ENCODE measurements at regions not wholly inside any gene's neighbourhood (a gene's known extent, or its start where the extent isn't known, plus 50 kb on each side); places are given as distances from the start of the nearest gene placed in this dataset.

DNA sequence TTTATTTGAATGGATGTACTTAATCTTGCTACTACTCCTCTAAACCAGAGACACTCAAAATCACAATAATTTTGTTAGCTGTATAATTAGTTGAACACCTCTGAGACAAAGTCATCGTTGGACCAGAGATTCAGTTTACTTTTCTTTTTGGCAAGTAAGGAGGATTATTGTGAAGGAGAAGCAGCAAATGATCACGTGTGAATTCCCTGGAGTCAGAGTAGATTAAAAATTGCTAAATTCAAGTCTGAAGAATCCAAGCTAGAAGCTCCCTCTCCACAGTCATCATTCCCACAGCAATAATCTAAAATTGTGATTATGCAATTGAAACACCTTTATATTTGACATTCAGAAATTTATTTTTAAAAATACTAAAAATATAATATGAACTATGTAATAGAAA, 484.4 kb downstream of the CMPK2 start:
- Histone ChIP-seq H3K4me1 (no peaks in the 10 kb centered on the region), H3K27ac (no peak overlapping the region), H3K36me3 (no peaks in the 10 kb centered on the region), H3K9me3 (peaks cover 0 to 12% of the 10 kb centered on the region in 2 donors), H3K4me3 (no peak overlapping the region), H3K27me3 (no peaks in the 10 kb centered on the region)
- DNase-seq (ENCODE audit: low spot score) = no peak
- TF ChIP-seq CTCF (IDR thresholded peaks at IDR 0.05) = no peak

DNA sequence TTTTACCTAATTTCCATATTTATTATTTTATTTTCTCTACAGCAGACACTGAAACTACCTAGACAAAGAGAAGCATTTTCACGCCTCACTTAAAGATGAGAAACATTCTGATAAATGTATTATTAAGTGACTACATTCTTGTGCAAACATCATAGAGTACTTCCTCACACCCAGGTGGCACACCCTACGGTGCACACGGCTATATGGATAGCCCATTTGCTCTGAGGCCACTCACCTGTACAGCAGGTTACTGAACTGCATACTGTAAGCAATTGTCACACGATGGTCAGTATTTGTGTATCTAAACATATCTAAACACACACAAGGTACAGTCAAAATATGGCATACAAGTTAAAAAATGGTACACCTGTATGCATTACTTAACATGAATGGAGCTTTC, 481.4 kb downstream of the CMPK2 start:
- DNase-seq (ENCODE audit: low spot score) = no peak
- Histone ChIP-seq H3K4me1 (no peaks in the 10 kb centered on the region), H3K27me3 (no peaks in the 10 kb centered on the region), H3K36me3 (no peaks in the 10 kb centered on the region), H3K27ac (no peak overlapping the region), H3K9me3 (no peaks in the 10 kb centered on the region), H3K4me3 (no peak overlapping the region)
- TF ChIP-seq CTCF (IDR thresholded peaks at IDR 0.05) = no peak

DNA sequence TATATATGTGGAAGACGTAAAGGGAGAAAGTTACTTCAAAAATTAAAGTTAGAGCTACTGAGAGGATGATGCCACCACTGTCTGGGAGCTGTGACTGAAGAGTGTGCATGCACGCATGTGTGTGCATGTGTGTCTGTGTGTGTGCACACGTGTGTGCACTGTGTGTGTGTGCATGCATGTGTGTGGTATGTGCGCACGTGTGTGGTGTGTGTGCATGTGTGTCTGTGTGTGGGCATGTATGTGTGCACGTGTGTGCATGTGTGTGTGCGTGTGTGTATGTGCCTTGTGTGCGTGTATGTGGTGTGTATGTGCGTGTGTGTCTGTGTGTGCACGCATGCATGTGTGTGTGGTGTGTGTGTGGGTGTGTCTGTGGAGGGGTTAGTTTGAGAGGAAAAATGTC, 473.4 kb downstream of the CMPK2 start:
- no peak for DNase-seq (ENCODE audit: low spot score)
- no peaks in the 10 kb centered on the region for H3K9me3 ChIP-seq
- TF ChIP-seq CTCF (IDR thresholded peaks at IDR 0.05) = no peak
- no peak overlapping the region for H3K27ac ChIP-seq
- no peaks in the 10 kb centered on the region for H3K4me1 ChIP-seq
- no peak overlapping the region for H3K4me3 ChIP-seq
- H3K27me3 ChIP-seq = no peaks in the 10 kb centered on the region
- H3K36me3 ChIP-seq = no peaks in the 10 kb centered on the region

GRCh38 chr2:6392966-6393365, 472.7 kb downstream of the CMPK2 start:
- Histone ChIP-seq H3K36me3 (no peaks in the 10 kb centered on the region), H3K27me3 (no peaks in the 10 kb centered on the region), H3K4me3 (no peak overlapping the region), H3K9me3 (no peaks in the 10 kb centered on the region), H3K4me1 (no peaks in the 10 kb centered on the region), H3K27ac (no peak overlapping the region)
- no peak for TF ChIP-seq CTCF (IDR thresholded peaks at IDR 0.05)
- no peak for DNase-seq (ENCODE audit: low spot score)

DNA sequence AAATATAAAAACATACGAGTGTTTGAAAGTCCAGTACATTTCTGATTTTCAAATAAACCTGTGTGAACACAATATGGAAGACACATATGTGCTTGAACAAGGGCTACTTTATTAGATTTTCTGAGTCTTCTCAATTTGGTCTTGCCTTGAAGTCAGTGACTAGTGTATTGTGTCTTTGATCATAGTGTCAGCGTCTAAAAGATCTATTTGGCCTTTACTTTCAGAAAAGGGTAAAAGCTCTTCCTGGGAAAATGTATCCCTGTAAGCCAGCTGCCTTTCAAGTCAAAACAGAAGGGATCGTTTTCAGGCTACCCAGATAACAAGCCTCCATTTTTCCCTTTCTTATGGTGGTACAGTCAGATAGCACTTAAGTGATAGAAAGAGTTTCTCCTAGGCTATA, 471.9 kb downstream of the CMPK2 start:
- Histone ChIP-seq H3K27me3 (no peaks in the 10 kb centered on the region), H3K4me1 (no peaks in the 10 kb centered on the region), H3K27ac (no peak overlapping the region), H3K4me3 (no peak overlapping the region), H3K9me3 (no peaks in the 10 kb centered on the region), H3K36me3 (no peaks in the 10 kb centered on the region)
- no peak for DNase-seq (ENCODE audit: low spot score)
- no peak for TF ChIP-seq CTCF (IDR thresholded peaks at IDR 0.05)

DNA sequence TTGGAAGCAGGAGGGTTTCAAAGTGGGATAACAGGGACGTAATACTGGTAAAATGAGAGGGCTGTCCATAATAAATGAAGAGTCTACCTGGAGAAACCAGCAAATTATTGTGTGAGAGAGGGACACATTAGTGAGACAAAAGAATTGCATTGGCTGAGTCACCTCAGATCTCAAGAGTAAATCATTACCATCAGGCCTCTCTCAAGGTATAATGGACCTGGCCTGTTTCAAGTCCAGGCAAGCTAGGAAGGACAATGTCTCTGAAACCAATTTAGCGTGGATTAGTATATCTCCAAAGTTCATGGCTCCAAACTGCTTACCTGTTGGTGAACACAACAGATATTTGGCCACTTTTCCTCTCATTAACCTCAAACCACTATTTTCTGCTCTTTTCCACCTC, 471.4 kb downstream of the CMPK2 start:
- Histone ChIP-seq H3K27ac (no peak overlapping the region), H3K4me1 (no peaks in the 10 kb centered on the region), H3K4me3 (no peak overlapping the region), H3K36me3 (no peaks in the 10 kb centered on the region), H3K27me3 (no peaks in the 10 kb centered on the region), H3K9me3 (no peaks in the 10 kb centered on the region)
- no peak for TF ChIP-seq CTCF (IDR thresholded peaks at IDR 0.05)
- DNase-seq (ENCODE audit: low spot score) = no peak

Data from right atrium auricular region (tissue), 2 donors.